Type B pancreatic cell (in vitro differentiated cells): ENCODE measurements at regions not wholly inside any gene's neighbourhood (a gene's known extent, or its start where the extent isn't known, plus 50 kb on each side); places are given as distances from the start of the nearest gene placed in this dataset.

Source experiments
- DNase-seq: peaks from one replicate; pipeline ENCODE4 v3.0.0; 2021; ENCODE audit warnings: mixed read lengths; ENCODE audit not compliant: unreplicated experiment; ENCODE audit errors: extremely low spot score
- H3K27ac Mint-ChIP-seq: 2 replicates; pipeline ENCODE4 v1.8.0; 2021; ENCODE audit warnings: mild to moderate bottlenecking, mixed read lengths
- H3K27me3 Mint-ChIP-seq: 2 replicates; pipeline ENCODE4 v1.8.0; 2021; ENCODE audit warnings: mixed read lengths
- H3K36me3 Mint-ChIP-seq: 2 replicates; pipeline ENCODE4 v1.8.0; 2021; ENCODE audit warnings: mixed read lengths
- H3K4me1 Mint-ChIP-seq: one replicate; pipeline ENCODE4 v1.8.0; 2021; ENCODE audit warnings: mixed read lengths; ENCODE audit not compliant: unreplicated experiment
- H3K4me3 Mint-ChIP-seq: 2 replicates; pipeline ENCODE4 v1.8.0; 2021; ENCODE audit warnings: mild to moderate bottlenecking, mixed read lengths
- H3K9me3 Mint-ChIP-seq: 2 replicates; pipeline ENCODE4 v1.8.0; 2021; ENCODE audit warnings: mixed read lengths
- TF ChIP-seq, protein P1 (sequence below): fragments of 200-600 bp; sonication (generic); conservative IDR thresholded peaks from 2 replicates; pipeline ENCODE4 v1.5.0; 2021; ENCODE audit warnings: antibody characterized with exemption, mild to moderate bottlenecking

DNA sequence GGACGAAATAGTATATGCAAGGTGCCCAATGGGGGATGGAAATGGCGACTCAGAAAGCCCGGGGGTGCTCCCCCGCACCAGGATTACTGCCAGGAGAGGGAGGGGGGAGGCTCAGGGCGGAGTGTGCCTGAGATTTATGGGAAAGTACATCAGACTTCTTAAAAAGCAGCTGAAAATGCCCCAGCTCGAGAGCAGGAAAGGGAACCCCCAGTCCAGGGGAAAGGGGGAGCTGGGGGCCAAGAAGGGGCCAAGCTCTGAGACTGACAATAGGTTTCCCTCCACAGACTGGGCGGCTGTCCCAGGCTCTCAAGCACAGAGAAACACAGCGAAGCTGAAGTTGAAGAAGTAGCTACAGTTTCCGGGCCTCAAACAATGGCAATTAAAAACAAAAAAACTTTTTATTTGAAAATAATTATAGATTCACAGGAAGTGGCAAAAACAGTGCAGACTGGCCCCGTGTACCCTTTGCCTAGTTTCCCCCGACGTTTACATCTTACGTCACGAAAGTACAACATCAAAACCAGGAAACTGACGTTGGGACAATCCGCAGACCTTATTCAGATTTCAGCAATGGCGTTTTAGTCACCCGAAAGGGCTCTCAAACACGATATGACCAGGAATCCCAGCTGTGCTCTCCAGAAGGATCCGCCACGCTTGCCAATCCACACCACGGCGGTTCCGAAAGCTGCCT lies 83.9 kb upstream of the FGFR2 start:
- TF ChIP-seq, protein P1, sequence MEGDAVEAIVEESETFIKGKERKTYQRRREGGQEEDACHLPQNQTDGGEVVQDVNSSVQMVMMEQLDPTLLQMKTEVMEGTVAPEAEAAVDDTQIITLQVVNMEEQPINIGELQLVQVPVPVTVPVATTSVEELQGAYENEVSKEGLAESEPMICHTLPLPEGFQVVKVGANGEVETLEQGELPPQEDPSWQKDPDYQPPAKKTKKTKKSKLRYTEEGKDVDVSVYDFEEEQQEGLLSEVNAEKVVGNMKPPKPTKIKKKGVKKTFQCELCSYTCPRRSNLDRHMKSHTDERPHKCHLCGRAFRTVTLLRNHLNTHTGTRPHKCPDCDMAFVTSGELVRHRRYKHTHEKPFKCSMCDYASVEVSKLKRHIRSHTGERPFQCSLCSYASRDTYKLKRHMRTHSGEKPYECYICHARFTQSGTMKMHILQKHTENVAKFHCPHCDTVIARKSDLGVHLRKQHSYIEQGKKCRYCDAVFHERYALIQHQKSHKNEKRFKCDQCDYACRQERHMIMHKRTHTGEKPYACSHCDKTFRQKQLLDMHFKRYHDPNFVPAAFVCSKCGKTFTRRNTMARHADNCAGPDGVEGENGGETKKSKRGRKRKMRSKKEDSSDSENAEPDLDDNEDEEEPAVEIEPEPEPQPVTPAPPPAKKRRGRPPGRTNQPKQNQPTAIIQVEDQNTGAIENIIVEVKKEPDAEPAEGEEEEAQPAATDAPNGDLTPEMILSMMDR, result no peak
- H3K9me3 Mint-ChIP-seq, result peaks cover 5% of the 10 kb centered on the region
- DNase-seq, result no peak
- peaks cover 4% of the 10 kb centered on the region for H3K36me3 Mint-ChIP-seq
- H3K27me3 Mint-ChIP-seq, result peaks cover 8% of the 10 kb centered on the region
- no peak overlapping the region for H3K27ac Mint-ChIP-seq
- H3K4me3 Mint-ChIP-seq, result no peak overlapping the region
- H3K4me1 Mint-ChIP-seq, result peaks cover 37% of the 10 kb centered on the region

DNA sequence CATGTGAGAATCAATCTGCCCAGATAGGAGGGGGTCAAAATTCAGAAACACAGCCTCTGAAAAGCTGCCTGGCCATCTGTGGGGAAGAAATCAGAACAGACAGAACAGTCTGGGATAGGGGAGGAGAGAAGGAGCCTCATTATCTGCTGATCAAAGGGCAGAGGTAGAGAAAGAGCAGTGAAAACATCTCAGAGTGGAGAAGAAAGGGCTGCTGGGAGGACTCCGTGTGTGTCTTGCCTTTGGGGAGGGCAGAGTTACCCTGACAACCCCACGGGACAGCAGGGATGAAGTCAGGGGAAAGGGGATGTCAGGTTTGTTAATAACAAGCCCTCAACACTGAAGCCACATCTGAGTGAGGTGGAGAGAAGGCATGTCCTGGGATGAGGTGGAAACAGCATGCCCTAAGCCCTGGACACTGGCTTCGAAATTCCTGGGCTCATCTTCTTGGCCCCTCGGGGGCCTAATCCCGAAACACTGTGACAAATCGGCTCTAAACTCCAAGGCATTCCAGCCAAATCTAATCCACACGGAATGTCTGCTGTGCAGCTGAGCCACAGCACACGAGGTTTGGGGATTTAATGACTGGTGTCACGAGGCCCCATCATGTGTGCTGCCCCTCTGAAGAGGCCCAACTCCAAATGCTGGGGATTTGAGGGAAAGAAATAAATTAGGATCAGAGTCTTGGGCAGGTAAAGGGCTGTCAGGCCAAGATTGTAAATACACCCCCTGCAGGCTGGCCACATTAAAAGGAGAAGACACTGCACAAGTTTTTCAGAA lies 82.8 kb upstream of the FGFR2 start:
- no peak for DNase-seq
- H3K9me3 Mint-ChIP-seq, result peaks cover 5% of the 10 kb centered on the region
- peak overlapping the region; percentile 21 for H3K27ac Mint-ChIP-seq
- H3K4me3 Mint-ChIP-seq, result no peak overlapping the region
- TF ChIP-seq, protein P1, result peak; percentile 19
- peaks cover 8% of the 10 kb centered on the region for H3K27me3 Mint-ChIP-seq
- peaks cover 4% of the 10 kb centered on the region for H3K36me3 Mint-ChIP-seq
- H3K4me1 Mint-ChIP-seq, result peaks cover 35% of the 10 kb centered on the region

DNA sequence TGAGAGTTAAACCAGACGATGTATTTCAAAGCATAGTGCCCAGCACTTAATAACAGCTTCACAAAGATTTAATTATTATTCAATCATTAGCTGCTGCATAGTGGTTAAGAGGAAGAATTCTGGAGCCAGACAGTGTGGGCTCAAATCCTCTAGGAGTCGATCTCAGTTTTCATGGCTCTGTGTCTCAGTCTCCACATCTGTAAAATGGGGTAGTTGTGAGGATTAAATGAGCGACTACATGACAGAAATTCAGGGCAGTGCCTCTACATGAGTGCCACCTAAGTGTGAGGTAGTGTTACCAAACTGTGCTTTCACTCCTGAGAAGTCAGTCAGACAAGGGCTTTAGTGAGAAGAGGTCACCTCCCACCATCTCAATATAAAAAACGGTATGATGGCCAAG lies 81.7 kb upstream of the FGFR2 start:
- no peak for DNase-seq
- TF ChIP-seq, protein P1, result no peak
- no peak overlapping the region for H3K4me3 Mint-ChIP-seq
- peaks cover 5% of the 10 kb centered on the region for H3K9me3 Mint-ChIP-seq
- H3K27me3 Mint-ChIP-seq, result no peaks in the 10 kb centered on the region
- peaks cover 24% of the 10 kb centered on the region for H3K4me1 Mint-ChIP-seq
- peaks cover 4% of the 10 kb centered on the region for H3K36me3 Mint-ChIP-seq
- no peak overlapping the region for H3K27ac Mint-ChIP-seq

DNA sequence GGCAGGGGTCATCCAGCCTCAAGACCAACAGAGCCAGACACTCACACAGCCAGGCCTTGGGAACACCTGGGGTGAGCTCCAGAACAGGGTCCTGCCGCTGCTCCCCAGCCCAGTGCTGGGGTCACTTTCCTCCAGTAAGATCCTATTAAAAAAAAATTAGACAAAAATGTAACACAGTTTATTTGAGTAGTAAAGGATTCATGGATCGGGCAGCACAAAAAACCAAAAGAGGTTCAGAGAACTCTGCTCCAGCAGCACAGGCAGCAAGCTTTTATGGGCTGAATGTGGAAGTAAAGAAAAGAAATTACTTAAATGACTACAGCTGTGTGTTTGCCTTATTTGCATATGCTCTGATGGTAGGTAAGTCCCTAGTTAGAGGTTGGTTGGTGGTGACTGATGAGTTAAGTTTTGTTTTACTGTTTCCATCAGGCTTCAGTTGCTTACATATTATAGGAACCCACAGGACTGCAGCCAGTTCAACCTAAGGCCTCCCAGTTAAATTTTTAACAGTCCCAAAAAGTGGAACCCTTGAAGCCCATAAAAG lies 80.5 kb upstream of the FGFR2 start:
- Mint-ChIP-seq H3K27me3 (no peaks in the 10 kb centered on the region), H3K4me1 (peaks cover 19% of the 10 kb centered on the region), H3K9me3 (peaks cover 5% of the 10 kb centered on the region), H3K36me3 (peaks cover 4% of the 10 kb centered on the region), H3K27ac (no peak overlapping the region), H3K4me3 (no peak overlapping the region)
- TF ChIP-seq, protein P1, result no peak
- no peak for DNase-seq

DNA sequence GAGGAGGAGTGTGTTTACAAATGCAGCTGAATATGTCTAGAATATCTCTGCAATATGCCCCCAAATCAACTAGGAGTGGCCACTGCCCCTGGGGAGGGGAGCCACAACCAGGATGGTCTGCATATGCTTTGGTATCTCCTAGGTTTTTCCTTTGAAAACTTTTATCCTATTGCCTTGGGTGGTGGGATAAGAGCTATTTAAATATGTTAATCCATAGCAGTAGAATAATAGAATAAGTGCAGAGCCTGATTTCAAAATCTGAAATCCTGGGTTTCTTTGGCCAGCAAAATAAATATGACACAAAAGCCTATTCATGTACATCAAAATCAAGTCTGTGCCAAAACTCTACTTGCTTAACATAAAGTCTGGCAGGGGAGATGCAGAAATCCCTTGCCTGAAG lies 79.6 kb upstream of the FGFR2 start:
- Mint-ChIP-seq H3K27me3 (no peaks in the 10 kb centered on the region), H3K4me3 (no peak overlapping the region), H3K9me3 (peaks cover 5% of the 10 kb centered on the region), H3K27ac (no peak overlapping the region), H3K36me3 (peaks cover 4% of the 10 kb centered on the region), H3K4me1 (peaks cover 14% of the 10 kb centered on the region)
- no peak for DNase-seq
- TF ChIP-seq, protein P1, result no peak
